Activated CD4-positive, CD25-positive, alpha-beta regulatory T cell treated with anti-CD3 and anti-CD28 coated beads, Interleukin-2, amount 50 U/mL, for 24 hours (primary cell): ENCODE measurements at regions not wholly inside any gene's neighbourhood (a gene's known extent, or its start where the extent isn't known, plus 50 kb on each side); places are given as distances from the start of the nearest gene placed in this dataset.
"Not testable (repeated sequence)": the region's sequence is repeated elsewhere in the genome, so short reads cannot be mapped to it uniquely, and the experiment has no call there.

Experiments
- ATAC-seq, 2 donors: fragments of 150-1000 bp; cut with Tn5 transposase; one replicate each; pipeline ENCODE4 v1.10.0; 2021; ENCODE audit warnings: mild to moderate bottlenecking in 1 of 2, moderate library complexity in 1 of 2

GRCh38 chr14:37787879-37788494, 192.6 kb downstream of the TTC6 start:
- ATAC-seq = no peak

GRCh38 chr14:37791384-37792036, 196.1 kb downstream of the TTC6 start:
- ATAC-seq = no peak

- ATAC-seq = no peak
These were observed 196.7 kb downstream of the TTC6 start for GRCh38 chr14:37792124-37792523.

GRCh38 chr14:37796703-37797416, 201.4 kb downstream of the TTC6 start:
- ATAC-seq = no peak

- ATAC-seq = no peak
These were observed 202.2 kb downstream of the TTC6 start for GRCh38 chr14:37797675-37798074.

- ATAC-seq = no peak
These were observed 212.3 kb downstream of the TTC6 start for GRCh38 chr14:37807722-37808121.

- ATAC-seq = no peak
These were observed 214.8 kb downstream of the TTC6 start for GRCh38 chr14:37810094-37810801.

GRCh38 chr14:37813732-37814131, 218.3 kb downstream of the TTC6 start:
- ATAC-seq = no peak

GRCh38 chr14:37816135-37816534, 220.7 kb downstream of the TTC6 start:
- no peak for ATAC-seq

GRCh38 chr14:37816743-37817295, 221.4 kb downstream of the TTC6 start:
- no peak for ATAC-seq

GRCh38 chr14:37819155-37820015, 224.0 kb downstream of the TTC6 start:
- ATAC-seq = no peak

- ATAC-seq = not testable (repeated sequence)
These were observed 225.4 kb downstream of the TTC6 start for GRCh38 chr14:37820810-37821209.

GRCh38 chr14:37824939-37825712, 229.7 kb downstream of the TTC6 start:
- ATAC-seq = no peak

GRCh38 chr14:37826869-37827268, 231.4 kb downstream of the TTC6 start:
- no peak for ATAC-seq

GRCh38 chr14:37830271-37830670, 234.8 kb downstream of the TTC6 start:
- no peak for ATAC-seq

GRCh38 chr14:37834275-37834674, 238.8 kb downstream of the TTC6 start:
- no peak for ATAC-seq

GRCh38 chr14:37838778-37839177, 243.3 kb downstream of the TTC6 start:
- ATAC-seq = not testable (repeated sequence)

GRCh38 chr14:37841039-37841438, 245.6 kb downstream of the TTC6 start:
- not testable (repeated sequence) for ATAC-seq

- ATAC-seq = no peak
These were observed 246.7 kb downstream of the TTC6 start for GRCh38 chr14:37842106-37842505.

- ATAC-seq = no peak
These were observed 248.7 kb downstream of the TTC6 start for GRCh38 chr14:37843954-37844607.

- no peak for ATAC-seq
These were observed 249.2 kb downstream of the TTC6 start for GRCh38 chr14:37844614-37845013.
